Astrocyte (in vitro differentiated cells and primary cell): ENCODE measurements at regions not wholly inside any gene's neighbourhood (a gene's known extent, or its start where the extent isn't known, plus 50 kb on each side); places are given as distances from the start of the nearest gene placed in this dataset.

Source experiments
- EZH2 ChIP-seq: IDR thresholded peaks from 2 replicates; pipeline ENCODE4 v1.6.1; 2012; ENCODE audit warnings: mild to moderate bottlenecking, low read length, inconsistent platforms; ENCODE audit not compliant: insufficient read depth
- TF ChIP-seq, protein P1 (sequence below): IDR thresholded peaks from 2 replicates; pipeline ENCODE4 v1.5.1; 2011; ENCODE audit warnings: low read depth, mild to moderate bottlenecking, inconsistent platforms, low read length, moderate library complexity; ENCODE audit not compliant: insufficient read depth

DNA sequence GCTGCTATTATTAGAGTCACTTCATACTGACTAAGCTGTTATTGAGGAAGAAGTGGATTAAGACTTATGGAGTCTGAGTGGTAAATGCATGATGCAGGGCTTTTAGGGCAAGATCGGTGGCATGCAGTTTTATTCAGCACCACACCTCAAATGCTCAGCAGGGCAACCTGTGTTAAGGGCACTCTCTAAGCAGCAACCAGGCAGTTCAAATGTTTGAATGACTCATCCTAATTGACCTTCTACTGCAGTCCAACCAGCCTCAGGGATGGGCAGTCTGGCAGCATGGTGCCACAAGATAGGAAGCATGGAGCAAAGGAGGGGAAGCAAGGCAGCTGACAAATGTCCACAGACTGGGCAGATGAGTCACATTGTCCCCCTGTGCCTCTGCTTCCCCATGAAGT lies 80.2 kb upstream of the MIER3 start:
- no peak for TF ChIP-seq EZH2
- TF ChIP-seq, protein P1, sequence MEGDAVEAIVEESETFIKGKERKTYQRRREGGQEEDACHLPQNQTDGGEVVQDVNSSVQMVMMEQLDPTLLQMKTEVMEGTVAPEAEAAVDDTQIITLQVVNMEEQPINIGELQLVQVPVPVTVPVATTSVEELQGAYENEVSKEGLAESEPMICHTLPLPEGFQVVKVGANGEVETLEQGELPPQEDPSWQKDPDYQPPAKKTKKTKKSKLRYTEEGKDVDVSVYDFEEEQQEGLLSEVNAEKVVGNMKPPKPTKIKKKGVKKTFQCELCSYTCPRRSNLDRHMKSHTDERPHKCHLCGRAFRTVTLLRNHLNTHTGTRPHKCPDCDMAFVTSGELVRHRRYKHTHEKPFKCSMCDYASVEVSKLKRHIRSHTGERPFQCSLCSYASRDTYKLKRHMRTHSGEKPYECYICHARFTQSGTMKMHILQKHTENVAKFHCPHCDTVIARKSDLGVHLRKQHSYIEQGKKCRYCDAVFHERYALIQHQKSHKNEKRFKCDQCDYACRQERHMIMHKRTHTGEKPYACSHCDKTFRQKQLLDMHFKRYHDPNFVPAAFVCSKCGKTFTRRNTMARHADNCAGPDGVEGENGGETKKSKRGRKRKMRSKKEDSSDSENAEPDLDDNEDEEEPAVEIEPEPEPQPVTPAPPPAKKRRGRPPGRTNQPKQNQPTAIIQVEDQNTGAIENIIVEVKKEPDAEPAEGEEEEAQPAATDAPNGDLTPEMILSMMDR: no peak
